NB4 (cell line): ENCODE measurements at regions not wholly inside any gene's neighbourhood (a gene's known extent, or its start where the extent isn't known, plus 50 kb on each side); places are given as distances from the start of the nearest gene placed in this dataset.

Experiments used
- CTCF ChIP-seq: IDR thresholded peaks from one replicate; pipeline ENCODE4 v1.5.1; 2012; ENCODE audit warnings: low read depth, low read length
- POLR2A ChIP-seq: IDR thresholded peaks from 2 replicates; pipeline ENCODE4 v1.6.1; 2011; ENCODE audit warnings: mild to moderate bottlenecking; ENCODE audit not compliant: insufficient read length; ENCODE audit errors: extremely low read depth

GRCh38 chr9:13939701-13940490 lies 374.0 kb downstream of the NFIB start:
- TF ChIP-seq CTCF (no peak), POLR2A (no peak)
